B cell (primary cell): ENCODE measurements at regions not wholly inside any gene's neighbourhood (a gene's known extent, or its start where the extent isn't known, plus 50 kb on each side); places are given as distances from the start of the nearest gene placed in this dataset.

Source experiments
- ATAC-seq: fragments of 200-7000 bp; cut with Tn5 transposase; one replicate; pipeline ENCODE4 v1.10.0; 2021; ENCODE audit warnings: low read depth, mild to moderate bottlenecking, moderate number of reproducible peaks, moderate library complexity
- CTCF ChIA-PET: fragments of 350-600 bp; sonication (Branson Sonifier 250); formaldehyde crosslinking; loops from one replicate; lab custom pipeline; 2021; ENCODE audit warnings: antibody characterized with exemption, inconsistent platforms; lab: Charles Lee
- POLR2A ChIA-PET: fragments of 350-600 bp; sonication (Branson Sonifier 250); formaldehyde crosslinking; loops from one replicate; lab custom pipeline; 2021; ENCODE audit warnings: antibody characterized with exemption; lab: Charles Lee
- DNase-seq: peaks from one replicate; pipeline ENCODE4 v3.0.0; 2013
- H2AFZ ChIP-seq: 2 replicates; pipeline ENCODE4 v1.6.1; 2012; ENCODE audit warnings: mild to moderate bottlenecking, low read depth, low read length; ENCODE audit not compliant: insufficient read depth, poor library complexity, severe bottlenecking
- H3K27ac ChIP-seq, 2 donors: 1 replicate in 1 of 2; 2 replicates in 1 of 2; pipeline ENCODE4 v1.5.1; 2012 to 2013; ENCODE audit warnings: low read length in 2 of 2, mild to moderate bottlenecking in 2 of 2, moderate library complexity in 1 of 2
- H3K27me3 ChIP-seq, 4 experiments: fragments of 200-600 bp in 1 of 4; sonication (generic) in 1 of 4; replicated peaks in 1 of 4; 1 replicate in 2 of 4; 2 replicates in 2 of 4; pipeline versions ENCODE4 v1.6.1 to v1.7.0; 2013 to 2016; ENCODE audit warnings: low read length in 3 of 4, mild to moderate bottlenecking in 2 of 4, mixed read lengths in 1 of 4, moderate library complexity in 1 of 4; ENCODE audit not compliant: insufficient read depth in 4 of 4, control insufficient read depth in 3 of 4; ENCODE audit errors: control extremely low read depth in 1 of 4
- H3K36me3 ChIP-seq, 2 experiments: replicated peaks in 1 of 2; 1 replicate in 1 of 2; 2 replicates in 1 of 2; pipeline versions ENCODE4 v1.6.1 to v1.7.1; 2013; ENCODE audit warnings: low read length in 1 of 2; ENCODE audit not compliant: insufficient read depth in 2 of 2, control insufficient read depth in 1 of 2; ENCODE audit errors: control extremely low read depth in 1 of 2, extremely low read depth in 1 of 2
- H3K4me1 ChIP-seq, 2 donors: fragments of 200-600 bp in 1 of 2; sonication (generic) in 1 of 2; 1 replicate in 1 of 2; 2 replicates in 1 of 2; pipeline versions ENCODE4 v1.5.1 to v1.6.1; 2013 to 2017; ENCODE audit warnings: low read length in 2 of 2; ENCODE audit not compliant: control insufficient read depth in 2 of 2, insufficient read depth in 2 of 2
- H3K4me2 ChIP-seq: replicated peaks from 2 replicates; pipeline ENCODE3; 2012; ENCODE audit warnings: mild to moderate bottlenecking, low read depth, low read length; ENCODE audit not compliant: poor library complexity, severe bottlenecking
- H3K4me3 ChIP-seq, 5 experiments: fragments of 200-600 bp in 1 of 5; sonication (generic) in 1 of 5; 1 replicate in 3 of 5; 2 replicates in 2 of 5; pipeline versions ENCODE4 v1.5.1 to v1.7.0; 2011 to 2016; ENCODE audit warnings: low read length in 4 of 5, mild to moderate bottlenecking in 4 of 5, low read depth in 2 of 5, control low read depth in 1 of 5, moderate library complexity in 1 of 5; ENCODE audit not compliant: insufficient read depth in 1 of 5; ENCODE audit errors: control extremely low read depth in 1 of 5, extremely low read depth in 1 of 5
- H3K79me2 ChIP-seq: fragments of 200-600 bp; sonication (generic); one replicate; pipeline ENCODE4 v1.6.0; 2016; ENCODE audit warnings: low read length; ENCODE audit not compliant: control insufficient read depth, insufficient read depth
- H3K9ac ChIP-seq: fragments of 200-600 bp; sonication (generic); 2 replicates; pipeline ENCODE4 v1.6.1; 2017; ENCODE audit warnings: mild to moderate bottlenecking, low read length, moderate library complexity
- H3K9me3 ChIP-seq, 3 donors: one replicate each; pipeline versions ENCODE4 v1.6.1 to v1.7.1; 2013; ENCODE audit warnings: low read length in 2 of 3; ENCODE audit not compliant: control insufficient read depth in 2 of 3, insufficient read depth in 1 of 3; ENCODE audit errors: control extremely low read depth in 1 of 3
- H4K20me1 ChIP-seq: 2 replicates; pipeline ENCODE4 v1.6.0; 2012; ENCODE audit warnings: mild to moderate bottlenecking, low read length; ENCODE audit not compliant: insufficient read depth, control insufficient read depth, poor library complexity, severe bottlenecking
- H3K27ac Mint-ChIP-seq: one replicate; pipeline ENCODE4 v1.8.0; 2021; ENCODE audit warnings: mixed read lengths
- H3K27me3 Mint-ChIP-seq: one replicate; pipeline ENCODE4 v1.8.0; 2021; ENCODE audit warnings: mixed read lengths
- H3K4me1 Mint-ChIP-seq: one replicate; pipeline ENCODE4 v1.8.0; 2021; ENCODE audit warnings: mixed read lengths
- H3K4me3 Mint-ChIP-seq: one replicate; pipeline ENCODE4 v1.8.0; 2021; ENCODE audit warnings: mixed read lengths
- H3K9me3 Mint-ChIP-seq: one replicate; pipeline ENCODE4 v1.8.0; 2022; ENCODE audit warnings: mixed read lengths; ENCODE audit not compliant: insufficient read depth
- EZH2 ChIP-seq: IDR thresholded peaks from 2 replicates; pipeline ENCODE4 v1.6.1; 2012; ENCODE audit warnings: borderline replicate concordance, low read depth, mild to moderate bottlenecking, moderate library complexity, low read length; ENCODE audit not compliant: insufficient read depth, poor library complexity, severe bottlenecking
- WGBS: methylation state at CpG from one replicate; pipeline ENCODE4 v1.1.5; 2013; ENCODE audit warnings: missing lambda C conversion rate; ENCODE audit not compliant: insufficient coverage; 5-methylcytosine and 5-hydroxymethylcytosine counted together
- intact Hi-C: fragments of 100-400 bp; cut with micrococcal nuclease; formaldehyde crosslinking; loops from one replicate; pipeline ENCODE4 v1.10.0; 2022
- TF ChIP-seq, protein P1 (sequence below): fragments of 200-600 bp; IDR thresholded peaks from one replicate; pipeline ENCODE4 v1.8.0; 2022; ENCODE audit warnings: antibody characterized with exemption, mild to moderate bottlenecking

DNA sequence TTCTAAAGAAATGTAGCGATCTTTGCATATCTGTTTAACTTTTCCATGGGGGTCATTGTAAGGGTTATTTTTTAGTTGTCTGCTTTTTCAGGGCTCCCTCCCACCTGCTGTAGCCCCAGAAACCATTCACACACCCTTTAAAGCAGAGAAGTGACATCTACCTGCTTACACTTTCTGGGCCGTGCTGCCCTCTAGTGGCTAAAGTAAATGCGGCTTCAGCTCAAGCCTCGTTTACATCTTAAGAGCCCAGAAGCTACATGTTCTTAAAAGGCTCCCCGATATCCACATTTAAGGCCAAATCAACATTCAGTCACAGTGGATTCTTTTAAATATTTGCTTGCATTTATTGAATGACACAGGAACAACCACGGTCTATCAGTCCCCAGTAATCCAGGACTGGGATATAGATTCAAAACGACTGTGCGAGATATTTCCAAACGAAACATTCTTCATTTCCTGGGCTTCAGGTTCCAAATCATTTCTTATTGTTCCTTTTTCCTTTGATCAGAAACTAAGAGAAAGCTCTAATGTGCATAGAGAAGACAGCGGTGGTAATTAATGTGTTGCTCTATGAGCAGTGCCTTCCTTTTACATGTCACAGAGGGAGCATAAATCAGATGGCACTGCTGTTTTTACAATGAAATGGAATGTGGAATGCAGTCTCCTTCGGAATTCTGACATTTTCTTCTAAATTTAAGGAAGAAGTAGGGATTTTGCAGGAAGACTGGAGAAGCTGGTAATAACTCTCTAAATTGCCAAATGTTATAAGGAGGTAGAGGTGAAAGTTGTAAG lies 119.9 kb downstream of the RASGEF1B start:
- POLR2A ChIA-PET = no interaction called here
- CTCF ChIA-PET = interaction anchor here (0.6 to 2.7 kb wide), 22 partner anchors 8 to 989 kb away, joined by 3 to 30 read pairs (median 5); no protein-coding TSS in a partner anchor
- WGBS = 33% methylated on average over 6 of the region's 11 CpGs
- Histone ChIP-seq H3K4me3 (no peak overlapping the region), H3K9me3 (no peaks in the 10 kb centered on the region), H3K79me2 (no peaks in the 10 kb centered on the region), H2AFZ (no peak overlapping the region), H3K27me3 (no peaks in the 10 kb centered on the region), H3K4me2 (no peak overlapping the region), H3K9ac (no peak overlapping the region), H3K36me3 (no peaks in the 10 kb centered on the region), H3K4me1 (no peaks in the 10 kb centered on the region), H4K20me1 (no peaks in the 10 kb centered on the region), H3K27ac (no peak overlapping the region)
- Mint-ChIP-seq H3K9me3 (no peaks in the 10 kb centered on the region), H3K4me1 (no peaks in the 10 kb centered on the region), H3K4me3 (no peak overlapping the region), H3K27me3 (peaks cover 14% of the 10 kb centered on the region), H3K27ac (no peak overlapping the region)
- no peak for TF ChIP-seq EZH2
- TF ChIP-seq, protein P1, sequence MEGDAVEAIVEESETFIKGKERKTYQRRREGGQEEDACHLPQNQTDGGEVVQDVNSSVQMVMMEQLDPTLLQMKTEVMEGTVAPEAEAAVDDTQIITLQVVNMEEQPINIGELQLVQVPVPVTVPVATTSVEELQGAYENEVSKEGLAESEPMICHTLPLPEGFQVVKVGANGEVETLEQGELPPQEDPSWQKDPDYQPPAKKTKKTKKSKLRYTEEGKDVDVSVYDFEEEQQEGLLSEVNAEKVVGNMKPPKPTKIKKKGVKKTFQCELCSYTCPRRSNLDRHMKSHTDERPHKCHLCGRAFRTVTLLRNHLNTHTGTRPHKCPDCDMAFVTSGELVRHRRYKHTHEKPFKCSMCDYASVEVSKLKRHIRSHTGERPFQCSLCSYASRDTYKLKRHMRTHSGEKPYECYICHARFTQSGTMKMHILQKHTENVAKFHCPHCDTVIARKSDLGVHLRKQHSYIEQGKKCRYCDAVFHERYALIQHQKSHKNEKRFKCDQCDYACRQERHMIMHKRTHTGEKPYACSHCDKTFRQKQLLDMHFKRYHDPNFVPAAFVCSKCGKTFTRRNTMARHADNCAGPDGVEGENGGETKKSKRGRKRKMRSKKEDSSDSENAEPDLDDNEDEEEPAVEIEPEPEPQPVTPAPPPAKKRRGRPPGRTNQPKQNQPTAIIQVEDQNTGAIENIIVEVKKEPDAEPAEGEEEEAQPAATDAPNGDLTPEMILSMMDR = peak; percentile 93
- intact Hi-C loops = loop anchor here (1.0 kb wide), 1 partner anchor 283 kb away; no protein-coding TSS in a partner anchor
- DNase-seq (peak; percentile 73), ATAC-seq (peak; percentile 60)

- intact Hi-C loops = no loop called here
- CTCF ChIA-PET = interaction anchor here (2.1 kb wide), 1 partner anchor 984 kb away, joined by 11 read pairs; no protein-coding TSS in a partner anchor
- no peak overlapping the region for H3K27ac ChIP-seq
Observed at GRCh38 chr4:81350040-81350439, 121.7 kb downstream of the RASGEF1B start.

More at GRCh38 chr4:81350040-81350439, 121.7 kb downstream of the RASGEF1B start:
- POLR2A ChIA-PET = no interaction called here
- Mint-ChIP-seq H3K4me1 (no peaks in the 10 kb centered on the region), H3K4me3 (no peak overlapping the region), H3K27me3 (peaks cover 14% of the 10 kb centered on the region), H3K9me3 (no peaks in the 10 kb centered on the region), H3K27ac (no peak overlapping the region)
- Histone ChIP-seq H4K20me1 (no peaks in the 10 kb centered on the region), H3K9me3 (no peaks in the 10 kb centered on the region), H3K9ac (no peak overlapping the region), H3K79me2 (no peaks in the 10 kb centered on the region), H3K36me3 (no peaks in the 10 kb centered on the region), H3K4me3 (no peak overlapping the region), H3K27me3 (no peaks in the 10 kb centered on the region), H3K4me2 (no peak overlapping the region), H2AFZ (no peak overlapping the region), H3K4me1 (no peaks in the 10 kb centered on the region)
- no CpG with 5 or more reads among the region's 3 CpGs for WGBS
- DNase-seq (no peak), ATAC-seq (no peak)
- TF ChIP-seq, protein P1 = no peak
- no peak for TF ChIP-seq EZH2
